ENCODE measurements at regions not wholly inside any gene's neighbourhood (a gene's known extent, or its start where the extent isn't known, plus 50 kb on each side); places are given as distances from the start of the nearest gene placed in this dataset.

GRCh38 chr11:56885854-56886253 is 102.9 kb upstream of the OR5AK2 start:
- TF ChIP-seq CTCF (IDR thresholded peaks at IDR 0.05; ENCODE audit: borderline replicate concordance, extremely low read depth, insufficient read depth) = no peak
- no peak for DNase-seq
- no peaks in the 10 kb centered on the region for H3K27me3 ChIP-seq (ENCODE audit: control insufficient read depth, insufficient read depth, low read length)
- FAIRE-seq = no peak
- no peaks in the 10 kb centered on the region for H3K36me3 ChIP-seq (ENCODE audit: control insufficient read depth in 2 of 3, insufficient read depth in 3 of 3, low read length in 3 of 3)
- H3K4me3 ChIP-seq (ENCODE audit: low read length in 3 of 3) = no peak overlapping the region
- no peaks in the 10 kb centered on the region for H3K9me3 ChIP-seq (ENCODE audit: control insufficient read depth in 2 of 3, insufficient read depth in 1 of 3, low read length in 3 of 3)
- H3K9ac ChIP-seq (ENCODE audit: low read length in 3 of 3) = no peak overlapping the region
- intact Hi-C loops (cut with DNase I) = no loop called here
- no peak overlapping the region for H3K27ac ChIP-seq (ENCODE audit: low read depth in 2 of 2, low read length in 2 of 2)
- no peaks in the 10 kb centered on the region for H3K4me1 ChIP-seq (ENCODE audit: control insufficient read depth in 2 of 3, insufficient read depth in 2 of 3, low read depth in 1 of 3, low read length in 3 of 3)

GRCh38 chr11:56885177-56885576 is 103.5 kb upstream of the OR5AK2 start:
- H3K9me3 ChIP-seq (ENCODE audit: control insufficient read depth in 2 of 3, insufficient read depth in 1 of 3, low read length in 3 of 3) = no peaks in the 10 kb centered on the region
- H3K9ac ChIP-seq (ENCODE audit: low read length in 3 of 3) = no peak overlapping the region
- FAIRE-seq = no peak
- intact Hi-C loops (cut with DNase I) = no loop called here
- no peaks in the 10 kb centered on the region for H3K27me3 ChIP-seq (ENCODE audit: control insufficient read depth, insufficient read depth, low read length)
- no peak overlapping the region for H3K27ac ChIP-seq (ENCODE audit: low read depth in 2 of 2, low read length in 2 of 2)
- DNase-seq = peak in 3 of 5 donors; percentile 6 to 9 (median 8)
- H3K36me3 ChIP-seq (ENCODE audit: control insufficient read depth in 2 of 3, insufficient read depth in 3 of 3, low read length in 3 of 3) = no peaks in the 10 kb centered on the region
- no peak overlapping the region for H3K4me3 ChIP-seq (ENCODE audit: low read length in 3 of 3)
- no peak for TF ChIP-seq CTCF (IDR thresholded peaks at IDR 0.05; ENCODE audit: borderline replicate concordance, extremely low read depth, insufficient read depth)
- H3K4me1 ChIP-seq (ENCODE audit: control insufficient read depth in 2 of 3, insufficient read depth in 2 of 3, low read depth in 1 of 3, low read length in 3 of 3) = no peaks in the 10 kb centered on the region

GRCh38 chr11:56883371-56883987 is 105.2 kb upstream of the OR5AK2 start:
- H3K27ac ChIP-seq (ENCODE audit: low read depth in 2 of 2, low read length in 2 of 2) = no peak overlapping the region
- TF ChIP-seq CTCF (IDR thresholded peaks at IDR 0.05; ENCODE audit: borderline replicate concordance, extremely low read depth, insufficient read depth) = no peak
- DNase-seq = no peak
- H3K36me3 ChIP-seq (ENCODE audit: control insufficient read depth in 2 of 3, insufficient read depth in 3 of 3, low read length in 3 of 3) = no peaks in the 10 kb centered on the region
- H3K4me1 ChIP-seq (ENCODE audit: control insufficient read depth in 2 of 3, insufficient read depth in 2 of 3, low read depth in 1 of 3, low read length in 3 of 3) = no peaks in the 10 kb centered on the region
- H3K4me3 ChIP-seq (ENCODE audit: low read length in 3 of 3) = no peak overlapping the region
- H3K27me3 ChIP-seq (ENCODE audit: control insufficient read depth, insufficient read depth, low read length) = no peaks in the 10 kb centered on the region
- intact Hi-C loops (cut with DNase I) = no loop called here
- FAIRE-seq = no peak
- H3K9me3 ChIP-seq (ENCODE audit: control insufficient read depth in 2 of 3, insufficient read depth in 1 of 3, low read length in 3 of 3) = no peaks in the 10 kb centered on the region
- H3K9ac ChIP-seq (ENCODE audit: low read length in 3 of 3) = no peak overlapping the region

Measured in kidney (tissue), 13 donors.